ENCODE measurements at regions not wholly inside any gene's neighbourhood (a gene's known extent, or its start where the extent isn't known, plus 50 kb on each side); places are given as distances from the start of the nearest gene placed in this dataset.

DNA sequence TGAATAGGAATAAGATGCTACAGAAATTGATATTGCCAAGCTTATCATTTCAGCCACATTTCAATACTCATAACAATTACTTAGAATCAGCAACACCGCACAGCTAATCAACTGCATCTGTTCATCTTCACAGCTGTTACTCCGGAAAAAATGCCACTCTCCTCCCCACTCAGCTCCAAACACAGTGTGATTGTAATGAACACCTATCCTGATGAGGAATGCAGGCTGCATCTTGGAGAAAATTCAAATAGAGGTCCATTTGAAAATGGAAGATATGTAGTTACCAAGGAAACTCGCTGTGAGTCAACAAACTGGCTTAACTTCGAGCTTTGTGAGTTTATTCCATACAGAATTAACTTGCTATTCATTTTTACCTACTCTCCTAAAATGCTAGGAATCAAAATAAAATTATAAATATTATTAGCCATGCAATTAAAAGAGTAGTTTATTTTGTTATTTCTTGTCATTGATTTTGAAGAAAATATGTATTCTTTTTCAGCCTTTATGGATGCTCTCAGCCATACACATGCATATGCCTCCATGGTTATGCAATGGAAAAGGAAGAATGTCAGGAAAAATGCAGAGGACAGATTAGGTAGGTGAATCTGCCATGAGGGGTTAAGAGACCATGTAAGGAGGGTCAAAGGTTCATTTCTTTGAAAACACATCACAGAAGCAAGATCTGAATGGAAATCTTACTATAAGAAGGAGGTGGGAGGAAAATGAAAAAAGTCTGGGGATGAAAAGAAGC is 267.2 kb downstream of the POM121L12 start:
- no peak for DNase-seq
- intact Hi-C loops (cut with DNase I) = no loop called here
- Histone ChIP-seq H3K9me3 (replicated peaks in 1 of 3) (no peaks in the 10 kb centered on the region), H3K27me3 (no peaks in the 10 kb centered on the region), H3K4me1 (replicated peaks in 1 of 2) (no peaks in the 10 kb centered on the region), H3K27ac (no peak overlapping the region), H3K36me3 (replicated peaks in 1 of 2) (no peaks in the 10 kb centered on the region), H3K4me3 (no peak overlapping the region)
- 77 to 83% (median 80%) methylated on average over 4 of the region's 4 CpGs for WGBS, 4 donors
- TF ChIP-seq, protein P1, sequence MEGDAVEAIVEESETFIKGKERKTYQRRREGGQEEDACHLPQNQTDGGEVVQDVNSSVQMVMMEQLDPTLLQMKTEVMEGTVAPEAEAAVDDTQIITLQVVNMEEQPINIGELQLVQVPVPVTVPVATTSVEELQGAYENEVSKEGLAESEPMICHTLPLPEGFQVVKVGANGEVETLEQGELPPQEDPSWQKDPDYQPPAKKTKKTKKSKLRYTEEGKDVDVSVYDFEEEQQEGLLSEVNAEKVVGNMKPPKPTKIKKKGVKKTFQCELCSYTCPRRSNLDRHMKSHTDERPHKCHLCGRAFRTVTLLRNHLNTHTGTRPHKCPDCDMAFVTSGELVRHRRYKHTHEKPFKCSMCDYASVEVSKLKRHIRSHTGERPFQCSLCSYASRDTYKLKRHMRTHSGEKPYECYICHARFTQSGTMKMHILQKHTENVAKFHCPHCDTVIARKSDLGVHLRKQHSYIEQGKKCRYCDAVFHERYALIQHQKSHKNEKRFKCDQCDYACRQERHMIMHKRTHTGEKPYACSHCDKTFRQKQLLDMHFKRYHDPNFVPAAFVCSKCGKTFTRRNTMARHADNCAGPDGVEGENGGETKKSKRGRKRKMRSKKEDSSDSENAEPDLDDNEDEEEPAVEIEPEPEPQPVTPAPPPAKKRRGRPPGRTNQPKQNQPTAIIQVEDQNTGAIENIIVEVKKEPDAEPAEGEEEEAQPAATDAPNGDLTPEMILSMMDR (IDR thresholded peaks at IDR 0.05) = no peak
- no peak for TF ChIP-seq POLR2A (IDR thresholded peaks at IDR 0.05)

DNA sequence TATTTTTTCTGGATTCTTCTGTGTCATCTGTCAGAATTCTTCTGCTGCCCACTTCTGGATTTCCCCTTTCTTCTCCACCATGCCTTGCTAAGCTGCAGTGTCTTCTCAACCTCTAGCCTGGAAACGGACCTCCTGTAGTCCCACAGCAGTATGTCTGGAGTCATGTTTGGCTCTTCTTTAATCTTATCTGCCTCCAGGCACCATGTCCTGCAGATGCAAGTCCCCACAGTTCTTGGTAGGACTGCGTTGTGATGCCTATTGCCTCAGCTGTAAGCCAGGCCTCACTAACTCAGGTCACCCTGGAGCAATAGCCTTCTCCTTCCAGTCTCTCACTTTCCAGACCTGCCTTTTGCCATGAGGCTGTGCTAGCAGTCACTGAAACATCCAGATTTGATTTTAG is 268.3 kb downstream of the POM121L12 start:
- Histone ChIP-seq H3K27ac (no peak overlapping the region), H3K4me3 (no peak overlapping the region), H3K4me1 (replicated peaks in 1 of 2) (no peaks in the 10 kb centered on the region), H3K9me3 (replicated peaks in 1 of 3) (no peaks in the 10 kb centered on the region), H3K36me3 (replicated peaks in 1 of 2) (no peaks in the 10 kb centered on the region), H3K27me3 (no peaks in the 10 kb centered on the region)
- intact Hi-C loops (cut with DNase I) = no loop called here
- no peak for TF ChIP-seq POLR2A (IDR thresholded peaks at IDR 0.05)
- TF ChIP-seq, protein P1 (IDR thresholded peaks at IDR 0.05) = no peak
- WGBS, 4 donors = 65 to 80% (median 72%) methylated on average over 2 of the region's 2 CpGs
- no peak for DNase-seq

DNA sequence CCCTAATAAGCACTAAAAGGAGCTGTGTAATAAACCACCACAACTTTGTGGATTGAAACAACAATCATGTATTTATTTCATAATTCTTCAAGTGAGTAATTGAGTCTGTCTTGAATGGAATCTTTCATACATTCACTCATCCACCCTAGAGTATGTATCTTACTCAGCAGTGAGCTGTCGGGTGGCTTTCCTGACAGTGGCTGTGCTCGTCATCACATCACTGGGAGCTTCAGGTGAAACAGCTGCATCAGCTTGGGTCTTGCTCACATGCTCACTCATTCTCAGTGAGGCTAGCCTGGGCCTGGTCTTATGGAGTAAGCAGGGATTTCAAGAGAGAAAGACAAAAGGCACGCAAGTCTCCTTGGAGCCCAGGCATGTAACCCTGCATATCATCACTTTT is 271.4 kb downstream of the POM121L12 start:
- intact Hi-C loops (cut with DNase I) = no loop called here
- Histone ChIP-seq H3K36me3 (replicated peaks in 1 of 2) (no peaks in the 10 kb centered on the region), H3K27me3 (no peaks in the 10 kb centered on the region), H3K9me3 (replicated peaks in 1 of 3) (no peaks in the 10 kb centered on the region), H3K4me1 (replicated peaks in 1 of 2) (no peaks in the 10 kb centered on the region), H3K27ac (no peak overlapping the region), H3K4me3 (no peak overlapping the region)
- no peak for DNase-seq
- TF ChIP-seq, protein P1 (IDR thresholded peaks at IDR 0.05) = no peak
- TF ChIP-seq POLR2A (IDR thresholded peaks at IDR 0.05) = no peak
- 79 to 87% (median 83%) methylated on average over 3 of the region's 3 CpGs for WGBS, 4 donors

DNA sequence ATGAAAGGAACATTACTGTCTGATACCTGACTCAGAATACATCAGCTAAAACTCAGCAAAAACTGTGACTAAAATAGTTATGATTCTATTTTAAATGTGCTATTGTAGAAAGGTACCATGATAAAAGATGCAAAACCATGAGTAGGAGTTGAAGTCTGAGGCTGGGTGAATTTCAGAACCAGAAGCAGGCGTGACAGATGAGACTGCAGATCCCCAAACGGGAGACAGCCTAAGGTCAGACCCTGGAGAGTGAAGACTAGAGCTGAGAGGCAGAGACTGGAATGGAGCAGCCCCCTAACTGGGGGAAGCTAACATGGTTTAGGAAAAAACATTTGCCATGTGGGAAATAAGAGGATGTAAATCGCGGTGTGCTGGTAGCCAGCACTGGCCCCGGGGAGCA is 275.8 kb downstream of the POM121L12 start:
- Histone ChIP-seq H3K4me3 (no peak overlapping the region), H3K9me3 (replicated peaks in 1 of 3) (no peaks in the 10 kb centered on the region), H3K27ac (no peak overlapping the region), H3K4me1 (replicated peaks in 1 of 2) (no peaks in the 10 kb centered on the region), H3K36me3 (replicated peaks in 1 of 2) (no peaks in the 10 kb centered on the region), H3K27me3 (no peaks in the 10 kb centered on the region)
- no peak for DNase-seq
- TF ChIP-seq, protein P1 (IDR thresholded peaks at IDR 0.05) = no peak
- no peak for TF ChIP-seq POLR2A (IDR thresholded peaks at IDR 0.05)
- intact Hi-C loops (cut with DNase I) = no loop called here
- WGBS, 4 donors = 68 to 86% (median 78%) methylated on average over 5 of the region's 5 CpGs
